NCI-H1105 (cell line): ENCODE measurements at regions not wholly inside any gene's neighbourhood (a gene's known extent, or its start where the extent isn't known, plus 50 kb on each side); places are given as distances from the start of the nearest gene placed in this dataset.

Experiments
- DNase-seq: peaks from one replicate; lab custom pipeline; 2025; lab: John Stamatoyannopoulos, UW

GRCh38 chr3:98962189-98962930, 60.9 kb upstream of the DCBLD2 start:
- no peak for DNase-seq

DNA sequence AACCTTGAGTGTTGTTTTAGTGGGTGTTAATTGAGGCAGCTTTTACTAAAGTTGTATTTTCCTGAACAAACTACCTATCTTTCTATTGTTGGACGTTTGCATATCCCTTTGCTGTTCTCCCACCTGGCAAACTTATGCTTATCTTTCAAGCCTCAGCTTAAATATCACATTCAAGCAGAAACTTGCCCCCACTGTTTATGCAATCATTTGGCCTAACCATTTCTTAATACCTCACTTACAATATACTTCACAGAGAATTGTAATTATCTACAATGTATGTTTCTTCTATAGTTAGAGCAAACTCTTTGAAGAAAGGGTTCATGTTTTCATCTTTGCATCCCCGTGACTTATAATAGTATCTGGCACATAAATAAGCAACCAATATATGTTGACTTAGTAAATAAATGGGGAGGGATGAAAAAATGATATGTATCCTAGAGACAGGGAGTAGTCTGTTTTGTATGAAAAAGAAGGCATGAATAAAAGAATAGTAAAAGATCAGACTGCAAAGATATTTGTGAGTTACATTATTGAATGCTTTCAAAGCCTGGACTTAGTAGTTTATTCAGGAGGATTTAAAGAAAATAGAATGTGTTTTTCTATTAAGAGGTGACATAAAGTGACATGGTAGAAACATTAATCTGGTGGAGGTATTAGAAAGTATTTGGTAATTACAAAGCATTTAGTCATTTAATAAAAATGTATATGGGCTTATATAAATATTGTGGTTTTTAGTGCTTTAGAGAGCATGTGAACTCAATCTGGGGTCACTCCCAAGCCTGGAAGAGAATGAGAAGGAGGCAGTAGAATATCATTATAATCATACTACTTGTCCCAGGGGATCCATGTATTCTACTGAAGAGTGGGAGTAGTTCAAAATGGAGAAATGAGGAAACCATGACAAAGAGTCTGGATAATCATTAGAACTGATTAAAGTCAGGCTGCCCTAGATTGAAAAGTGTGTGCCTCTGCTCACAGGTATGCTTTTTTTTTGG, 60.0 kb upstream of the DCBLD2 start:
- no peak for DNase-seq

DNA sequence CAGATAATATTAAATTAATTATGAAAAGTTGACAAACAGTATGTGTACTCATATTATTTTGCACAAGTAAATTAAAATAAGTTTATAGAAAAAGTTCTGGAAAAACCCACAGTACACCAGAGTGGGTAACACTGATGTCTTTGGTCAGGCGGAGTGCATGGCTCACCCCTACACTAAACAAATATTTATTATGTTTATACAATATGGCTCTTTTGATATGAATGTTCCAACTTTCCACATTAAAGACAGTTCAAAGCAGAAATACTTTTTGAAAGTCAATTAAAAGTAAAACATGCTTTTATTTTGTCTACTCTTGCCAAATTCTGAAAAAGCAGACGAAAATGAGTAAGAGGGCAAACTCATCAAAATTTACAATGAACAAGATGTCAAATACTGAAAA, 56.2 kb upstream of the DCBLD2 start:
- DNase-seq = no peak

DNA sequence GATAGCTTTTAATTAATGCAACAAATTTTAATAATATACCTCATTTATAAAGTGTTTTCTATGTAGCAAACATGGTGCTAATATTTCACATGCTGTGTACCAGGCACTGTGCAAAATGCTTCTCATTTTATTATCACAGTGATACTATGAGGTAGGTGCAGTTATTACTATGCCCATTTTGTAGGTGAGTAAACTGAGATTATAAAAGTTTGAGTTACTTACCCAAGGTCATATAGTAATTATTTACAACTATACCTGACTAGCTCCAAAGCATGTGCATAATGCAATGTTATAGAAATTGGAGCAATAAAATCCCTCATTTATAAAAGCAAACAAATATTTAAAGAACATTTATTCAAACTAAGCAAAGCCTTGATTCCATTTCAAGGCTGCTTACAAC, 54.5 kb upstream of the DCBLD2 start:
- no peak for DNase-seq

GRCh38 chr3:98954791-98955604, 53.5 kb upstream of the DCBLD2 start:
- DNase-seq = no peak

- DNase-seq = no peak
Observed at GRCh38 chr3:98954242-98954641, 52.7 kb upstream of the DCBLD2 start.

DNA sequence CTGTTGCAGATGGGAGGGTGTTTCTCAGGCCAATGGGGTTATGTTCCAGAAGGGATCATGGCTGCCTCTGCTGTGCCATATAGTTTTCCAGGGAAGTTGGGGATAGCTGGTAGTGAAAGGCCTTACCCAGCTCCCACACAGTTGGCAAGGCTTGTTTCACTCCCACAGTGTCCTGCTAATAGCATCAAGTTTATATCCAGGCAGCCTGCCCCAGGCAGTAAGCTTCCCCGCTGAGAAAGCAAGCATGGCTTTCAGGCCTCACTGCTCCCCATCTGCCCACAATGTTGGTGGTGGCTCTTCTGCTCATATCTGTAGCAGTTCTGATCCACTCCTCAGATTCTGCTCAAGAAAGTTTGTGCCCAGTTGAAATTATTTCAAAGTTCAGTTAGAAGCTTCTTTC, 50.9 kb upstream of the DCBLD2 start:
- DNase-seq = no peak
